ENCODE measurements at regions not wholly inside any gene's neighbourhood (a gene's known extent, or its start where the extent isn't known, plus 50 kb on each side); places are given as distances from the start of the nearest gene placed in this dataset.

- TF ChIP-seq, protein P1, sequence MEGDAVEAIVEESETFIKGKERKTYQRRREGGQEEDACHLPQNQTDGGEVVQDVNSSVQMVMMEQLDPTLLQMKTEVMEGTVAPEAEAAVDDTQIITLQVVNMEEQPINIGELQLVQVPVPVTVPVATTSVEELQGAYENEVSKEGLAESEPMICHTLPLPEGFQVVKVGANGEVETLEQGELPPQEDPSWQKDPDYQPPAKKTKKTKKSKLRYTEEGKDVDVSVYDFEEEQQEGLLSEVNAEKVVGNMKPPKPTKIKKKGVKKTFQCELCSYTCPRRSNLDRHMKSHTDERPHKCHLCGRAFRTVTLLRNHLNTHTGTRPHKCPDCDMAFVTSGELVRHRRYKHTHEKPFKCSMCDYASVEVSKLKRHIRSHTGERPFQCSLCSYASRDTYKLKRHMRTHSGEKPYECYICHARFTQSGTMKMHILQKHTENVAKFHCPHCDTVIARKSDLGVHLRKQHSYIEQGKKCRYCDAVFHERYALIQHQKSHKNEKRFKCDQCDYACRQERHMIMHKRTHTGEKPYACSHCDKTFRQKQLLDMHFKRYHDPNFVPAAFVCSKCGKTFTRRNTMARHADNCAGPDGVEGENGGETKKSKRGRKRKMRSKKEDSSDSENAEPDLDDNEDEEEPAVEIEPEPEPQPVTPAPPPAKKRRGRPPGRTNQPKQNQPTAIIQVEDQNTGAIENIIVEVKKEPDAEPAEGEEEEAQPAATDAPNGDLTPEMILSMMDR (conservative IDR thresholded peaks at IDR 0.05; ENCODE audit: low read depth, low read length) = no peak
- DNase-seq (ENCODE audit: low read depth) = no peak
- no peak overlapping the region for H3K4me3 ChIP-seq (ENCODE audit: low read depth, low read length)
Observed at GRCh38 chr1:87452648-87453047, 124.0 kb downstream of the LMO4 start.

GRCh38 chr1:87457408-87457807 lies 128.7 kb downstream of the LMO4 start:
- no peak for DNase-seq (ENCODE audit: low read depth)
- TF ChIP-seq, protein P1 (conservative IDR thresholded peaks at IDR 0.05; ENCODE audit: low read depth, low read length) = no peak
- H3K4me3 ChIP-seq (ENCODE audit: low read depth, low read length) = no peak overlapping the region

GRCh38 chr1:87462894-87463293 lies 134.2 kb downstream of the LMO4 start:
- DNase-seq (ENCODE audit: low read depth) = no peak
- no peak overlapping the region for H3K4me3 ChIP-seq (ENCODE audit: low read depth, low read length)
- TF ChIP-seq, protein P1 (conservative IDR thresholded peaks at IDR 0.05; ENCODE audit: low read depth, low read length) = no peak

- TF ChIP-seq, protein P1 (conservative IDR thresholded peaks at IDR 0.05; ENCODE audit: low read depth, low read length) = no peak
- no peak overlapping the region for H3K4me3 ChIP-seq (ENCODE audit: low read depth, low read length)
- no peak for DNase-seq (ENCODE audit: low read depth)
Observed at GRCh38 chr1:87464022-87464490, 135.4 kb downstream of the LMO4 start.

- TF ChIP-seq, protein P1 (conservative IDR thresholded peaks at IDR 0.05; ENCODE audit: low read depth, low read length) = no peak
- no peak for DNase-seq (ENCODE audit: low read depth)
- no peak overlapping the region for H3K4me3 ChIP-seq (ENCODE audit: low read depth, low read length)
Observed at GRCh38 chr1:87466621-87467020, 137.9 kb downstream of the LMO4 start.

- H3K4me3 ChIP-seq (ENCODE audit: low read depth, low read length) = no peak overlapping the region
- no peak for DNase-seq (ENCODE audit: low read depth)
- TF ChIP-seq, protein P1 (conservative IDR thresholded peaks at IDR 0.05; ENCODE audit: low read depth, low read length) = no peak
Observed at GRCh38 chr1:87472716-87473115, 144.0 kb downstream of the LMO4 start.

DNA sequence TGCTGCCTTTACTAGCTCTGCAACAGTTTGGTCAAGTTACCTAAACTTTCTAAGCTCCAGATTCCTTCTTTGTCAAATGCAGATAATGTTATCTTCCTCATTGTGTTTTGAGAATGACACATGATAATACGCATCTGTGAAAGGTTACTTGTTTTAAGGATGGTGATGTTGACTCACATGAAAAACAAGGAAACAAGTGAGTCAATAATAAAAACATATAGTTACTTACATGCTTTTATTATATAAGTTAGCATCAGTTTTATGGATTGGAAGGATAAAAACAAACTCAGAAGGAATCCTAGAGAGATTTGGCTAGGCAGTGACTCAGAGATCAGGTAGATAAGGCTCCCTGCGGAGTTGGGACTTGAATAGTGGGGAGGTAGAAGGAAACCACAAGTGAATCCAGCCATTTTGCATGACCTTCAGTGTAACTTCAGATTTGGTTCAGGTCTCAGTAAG lies 144.6 kb downstream of the LMO4 start:
- TF ChIP-seq, protein P1 (conservative IDR thresholded peaks at IDR 0.05; ENCODE audit: low read depth, low read length) = no peak
- DNase-seq (ENCODE audit: low read depth) = no peak

More for the DNA sequence above, 144.6 kb downstream of the LMO4 start:
- H3K4me3 ChIP-seq (ENCODE audit: low read depth, low read length) = no peak overlapping the region
